ENCODE measurements at regions not wholly inside any gene's neighbourhood (a gene's known extent, or its start where the extent isn't known, plus 50 kb on each side); places are given as distances from the start of the nearest gene placed in this dataset.
"Not testable (repeated sequence)": the region's sequence is repeated elsewhere in the genome, so short reads cannot be mapped to it uniquely, and the experiment has no call there.

- DNase-seq, result no peak
Measured at GRCh38 chr4:57989430-57989829, 879.2 kb upstream of the IGFBP7 start.

- DNase-seq, result no peak
Measured at GRCh38 chr4:57985161-57985560, 875.0 kb upstream of the IGFBP7 start.

- no peak for DNase-seq
Measured at GRCh38 chr4:57981123-57981522, 870.9 kb upstream of the IGFBP7 start.

GRCh38 chr4:57974821-57975220 lies 864.6 kb upstream of the IGFBP7 start:
- DNase-seq, result no peak

GRCh38 chr4:57973819-57974218 lies 863.6 kb upstream of the IGFBP7 start:
- no peak for DNase-seq

- DNase-seq, result no peak
Measured at GRCh38 chr4:57971261-57971660, 861.1 kb upstream of the IGFBP7 start.

GRCh38 chr4:57966987-57967760 lies 857.0 kb upstream of the IGFBP7 start:
- DNase-seq, result no peak

GRCh38 chr4:57965431-57965830 lies 855.2 kb upstream of the IGFBP7 start:
- DNase-seq, result not testable (repeated sequence)

- no peak for DNase-seq
Measured at GRCh38 chr4:57945298-57945697, 835.1 kb upstream of the IGFBP7 start.

GRCh38 chr4:57943682-57944081 lies 833.5 kb upstream of the IGFBP7 start:
- DNase-seq, result peak; percentile 45

GRCh38 chr4:57937326-57937725 lies 827.1 kb upstream of the IGFBP7 start:
- not testable (repeated sequence) for DNase-seq

- no peak for DNase-seq
Measured at GRCh38 chr4:57926311-57926710, 816.1 kb upstream of the IGFBP7 start.

GRCh38 chr4:57924951-57925350 lies 814.8 kb upstream of the IGFBP7 start:
- DNase-seq, result no peak

- DNase-seq, result no peak
Measured at GRCh38 chr4:57916479-57916878, 806.3 kb upstream of the IGFBP7 start.

GRCh38 chr4:57911203-57911602 lies 801.0 kb upstream of the IGFBP7 start:
- no peak for DNase-seq

- no peak for DNase-seq
Measured at GRCh38 chr4:57910151-57910550, 800.0 kb upstream of the IGFBP7 start.

GRCh38 chr4:57905965-57906364 lies 795.8 kb upstream of the IGFBP7 start:
- DNase-seq, result no peak

- no peak for DNase-seq
Measured at GRCh38 chr4:57877047-57877458, 766.9 kb upstream of the IGFBP7 start.

- DNase-seq, result no peak
Measured at GRCh38 chr4:57875829-57876392, 765.7 kb upstream of the IGFBP7 start.

GRCh38 chr4:57866468-57867171 lies 756.4 kb upstream of the IGFBP7 start:
- DNase-seq, result no peak

GRCh38 chr4:57865264-57865663 lies 755.1 kb upstream of the IGFBP7 start:
- no peak for DNase-seq

- no peak for DNase-seq
Measured at GRCh38 chr4:57854748-57855147, 744.6 kb upstream of the IGFBP7 start.

GRCh38 chr4:57850141-57850540 lies 740.0 kb upstream of the IGFBP7 start:
- DNase-seq, result no peak

- no peak for DNase-seq
Measured at GRCh38 chr4:57832083-57832482, 721.9 kb upstream of the IGFBP7 start.

All from fibroblast of upper back skin (primary cell).